ENCODE measurements at regions not wholly inside any gene's neighbourhood (a gene's known extent, or its start where the extent isn't known, plus 50 kb on each side); places are given as distances from the start of the nearest gene placed in this dataset.

DNA sequence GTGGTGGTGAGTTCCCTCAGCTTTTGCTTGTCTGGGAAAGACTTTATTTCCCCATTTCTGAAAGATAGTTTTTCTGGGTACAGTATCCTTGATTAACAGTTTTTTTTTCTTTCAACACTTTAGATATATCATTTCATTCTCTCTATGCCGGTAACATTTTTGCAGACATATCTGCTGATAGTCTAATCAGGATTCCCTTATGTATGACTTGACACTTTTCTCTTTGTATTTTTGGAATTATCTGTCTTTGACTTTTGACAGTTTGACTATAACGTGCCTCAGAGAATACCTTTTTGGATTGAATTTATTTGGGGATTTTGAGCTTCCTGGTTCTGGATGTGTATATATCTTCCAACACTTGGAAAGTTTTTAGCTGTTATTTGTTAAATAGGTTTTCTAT lies 234.8 kb upstream of the PRICKLE1 start:
- Mint-ChIP-seq H3K36me3 (ENCODE audit: low read depth, unreplicated experiment) (no peaks in the 10 kb centered on the region), H3K27ac (ENCODE audit: unreplicated experiment) (no peak overlapping the region), H3K4me3 (ENCODE audit: unreplicated experiment) (no peak overlapping the region), H3K9me3 (ENCODE audit: unreplicated experiment) (no peaks in the 10 kb centered on the region), H3K27me3 (ENCODE audit: low read depth, unreplicated experiment) (no peaks in the 10 kb centered on the region), H3K4me1 (ENCODE audit: low read depth, unreplicated experiment) (no peaks in the 10 kb centered on the region)
- H3K36me3 ChIP-seq (ENCODE audit: insufficient read depth, low read length): no peaks in the 10 kb centered on the region
- H3K27ac ChIP-seq (ENCODE audit: low read depth, low read length): no peak overlapping the region
- no peak for TF ChIP-seq CTCF (IDR thresholded peaks at IDR 0.05; ENCODE audit: insufficient read depth, low read depth, low read length)
- TF ChIP-seq EZH2 (IDR thresholded peaks at IDR 0.05; ENCODE audit: insufficient read depth, low read length): no peak
- H3K4me3 ChIP-seq (ENCODE audit: insufficient read depth, low read depth, low read length): no peak overlapping the region
- no peaks in the 10 kb centered on the region for H3K79me2 ChIP-seq (ENCODE audit: insufficient read depth, low read length)
- FAIRE-seq (no peak), DNase-seq (ENCODE audit: low read depth) (no peak)
- no peak overlapping the region for H3K4me2 ChIP-seq (ENCODE audit: low read length)
- H3K9me3 ChIP-seq (ENCODE audit: insufficient read depth, low read depth, low read length): no peaks in the 10 kb centered on the region
- H3K9ac ChIP-seq (ENCODE audit: low read length): no peak overlapping the region
- H4K20me1 ChIP-seq (ENCODE audit: insufficient read depth, low read length): no peaks in the 10 kb centered on the region
- H2AFZ ChIP-seq (ENCODE audit: low read depth, low read length): no peak overlapping the region
- no peaks in the 10 kb centered on the region for H3K4me1 ChIP-seq (ENCODE audit: insufficient read depth, low read length)
- H3K27me3 ChIP-seq (ENCODE audit: insufficient read depth, low read length): no peaks in the 10 kb centered on the region

DNA sequence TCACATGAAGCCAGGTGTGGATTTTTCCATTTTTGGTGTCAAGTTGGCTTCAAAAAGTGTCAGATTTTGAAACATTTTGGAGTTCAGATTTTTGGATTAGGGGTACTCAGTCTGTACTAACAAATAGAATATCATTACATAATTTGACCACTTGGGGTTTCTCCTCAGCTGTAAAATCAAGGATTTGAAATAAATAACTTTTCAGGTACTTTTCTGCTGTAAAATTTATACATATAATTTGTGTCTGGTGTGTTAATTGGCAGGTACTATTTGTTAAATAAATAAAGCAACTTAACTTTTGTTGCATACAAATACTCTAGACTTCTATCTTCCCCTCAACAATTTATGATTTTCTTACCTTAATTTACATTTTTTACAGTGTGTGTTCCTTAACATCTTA lies 234.1 kb upstream of the PRICKLE1 start:
- Histone ChIP-seq H3K4me1 (ENCODE audit: insufficient read depth, low read length) (no peaks in the 10 kb centered on the region), H3K9me3 (ENCODE audit: insufficient read depth, low read depth, low read length) (no peaks in the 10 kb centered on the region), H2AFZ (ENCODE audit: low read depth, low read length) (no peak overlapping the region), H3K27ac (ENCODE audit: low read depth, low read length) (no peak overlapping the region), H3K27me3 (ENCODE audit: insufficient read depth, low read length) (no peaks in the 10 kb centered on the region), H3K79me2 (ENCODE audit: insufficient read depth, low read length) (no peaks in the 10 kb centered on the region), H3K4me2 (ENCODE audit: low read length) (no peak overlapping the region), H4K20me1 (ENCODE audit: insufficient read depth, low read length) (no peaks in the 10 kb centered on the region), H3K36me3 (ENCODE audit: insufficient read depth, low read length) (no peaks in the 10 kb centered on the region), H3K4me3 (ENCODE audit: insufficient read depth, low read depth, low read length) (no peak overlapping the region), H3K9ac (ENCODE audit: low read length) (no peak overlapping the region)
- no peaks in the 10 kb centered on the region for H3K27me3 Mint-ChIP-seq (ENCODE audit: low read depth, unreplicated experiment)
- H3K36me3 Mint-ChIP-seq (ENCODE audit: low read depth, unreplicated experiment): no peaks in the 10 kb centered on the region
- no peak overlapping the region for H3K4me3 Mint-ChIP-seq (ENCODE audit: unreplicated experiment)
- no peak for TF ChIP-seq EZH2 (IDR thresholded peaks at IDR 0.05; ENCODE audit: insufficient read depth, low read length)
- TF ChIP-seq CTCF (IDR thresholded peaks at IDR 0.05; ENCODE audit: insufficient read depth, low read depth, low read length): no peak
- DNase-seq (ENCODE audit: low read depth) (no peak), FAIRE-seq (no peak)
- H3K27ac Mint-ChIP-seq (ENCODE audit: unreplicated experiment): no peak overlapping the region
- no peaks in the 10 kb centered on the region for H3K9me3 Mint-ChIP-seq (ENCODE audit: unreplicated experiment)
- H3K4me1 Mint-ChIP-seq (ENCODE audit: low read depth, unreplicated experiment): no peaks in the 10 kb centered on the region

DNA sequence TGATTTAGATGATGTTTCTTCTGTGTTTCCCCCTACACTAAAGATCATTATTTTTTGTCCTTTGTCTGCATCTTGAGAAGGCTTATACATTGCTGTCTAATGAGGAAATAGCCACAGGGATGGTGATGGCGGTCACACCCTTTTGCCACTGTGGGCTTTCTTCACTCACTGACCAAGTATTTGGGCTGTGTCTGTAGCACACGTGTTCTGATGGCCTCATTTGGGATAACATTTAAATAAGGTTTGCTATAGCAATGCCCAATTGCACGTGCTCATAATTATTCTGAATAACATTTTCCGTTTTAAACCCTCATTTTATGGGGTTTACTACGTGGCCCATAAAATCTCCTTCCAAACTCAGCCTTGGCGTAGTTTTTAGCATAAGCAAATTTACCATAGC lies 230.3 kb upstream of the PRICKLE1 start:
- Histone ChIP-seq H3K4me2 (ENCODE audit: low read length) (no peak overlapping the region), H3K4me3 (ENCODE audit: insufficient read depth, low read depth, low read length) (no peak overlapping the region), H3K79me2 (ENCODE audit: insufficient read depth, low read length) (no peaks in the 10 kb centered on the region), H3K27me3 (ENCODE audit: insufficient read depth, low read length) (no peaks in the 10 kb centered on the region), H3K9ac (ENCODE audit: low read length) (no peak overlapping the region), H3K4me1 (ENCODE audit: insufficient read depth, low read length) (no peaks in the 10 kb centered on the region), H4K20me1 (ENCODE audit: insufficient read depth, low read length) (no peaks in the 10 kb centered on the region), H3K27ac (ENCODE audit: low read depth, low read length) (no peak overlapping the region), H2AFZ (ENCODE audit: low read depth, low read length) (no peak overlapping the region), H3K36me3 (ENCODE audit: insufficient read depth, low read length) (no peaks in the 10 kb centered on the region), H3K9me3 (ENCODE audit: insufficient read depth, low read depth, low read length) (no peaks in the 10 kb centered on the region)
- peak; percentile 19 for DNase-seq (ENCODE audit: low read depth)
- FAIRE-seq: no peak
- no peaks in the 10 kb centered on the region for H3K36me3 Mint-ChIP-seq (ENCODE audit: low read depth, unreplicated experiment)
- no peaks in the 10 kb centered on the region for H3K9me3 Mint-ChIP-seq (ENCODE audit: unreplicated experiment)
- H3K27ac Mint-ChIP-seq (ENCODE audit: unreplicated experiment): peak overlapping the region; percentile 60
- no peaks in the 10 kb centered on the region for H3K4me1 Mint-ChIP-seq (ENCODE audit: low read depth, unreplicated experiment)
- no peaks in the 10 kb centered on the region for H3K27me3 Mint-ChIP-seq (ENCODE audit: low read depth, unreplicated experiment)
- no peak for TF ChIP-seq CTCF (IDR thresholded peaks at IDR 0.05; ENCODE audit: insufficient read depth, low read depth, low read length)
- H3K4me3 Mint-ChIP-seq (ENCODE audit: unreplicated experiment): no peak overlapping the region
